HG03039 (cell line): ENCODE measurements at regions not wholly inside any gene's neighbourhood (a gene's known extent, or its start where the extent isn't known, plus 50 kb on each side); places are given as distances from the start of the nearest gene placed in this dataset.
"Not testable (repeated sequence)": the region's sequence is repeated elsewhere in the genome, so short reads cannot be mapped to it uniquely, and the experiment has no call there.

ENCODE experiments used
- ATAC-seq: cut with Tn5 transposase; IDR thresholded peaks from one replicate; pipeline ENCODE4 v1.9.1; 2021; ENCODE audit warnings: mild to moderate bottlenecking, moderate library complexity; ENCODE audit not compliant: unreplicated experiment

- no peak for ATAC-seq
These were observed 1380.4 kb downstream of the STIM2 start for GRCh38 chr4:28241021-28241420.

- no peak for ATAC-seq
These were observed 1387.2 kb downstream of the STIM2 start for GRCh38 chr4:28247805-28248204.

GRCh38 chr4:28248269-28248668 lies 1387.6 kb downstream of the STIM2 start:
- ATAC-seq = no peak

GRCh38 chr4:28250646-28251045 lies 1390.0 kb downstream of the STIM2 start:
- no peak for ATAC-seq

GRCh38 chr4:28251831-28252230 lies 1391.2 kb downstream of the STIM2 start:
- ATAC-seq = no peak

GRCh38 chr4:28254003-28254402 lies 1393.4 kb downstream of the STIM2 start:
- no peak for ATAC-seq

GRCh38 chr4:28256295-28256694 lies 1395.7 kb downstream of the STIM2 start:
- ATAC-seq = no peak

GRCh38 chr4:28259951-28260350 lies 1399.3 kb downstream of the STIM2 start:
- ATAC-seq = no peak

GRCh38 chr4:28267166-28267565 lies 1406.5 kb downstream of the STIM2 start:
- ATAC-seq = no peak

GRCh38 chr4:28269426-28269825 lies 1408.8 kb downstream of the STIM2 start:
- ATAC-seq = no peak

GRCh38 chr4:28277931-28278330 lies 1417.3 kb downstream of the STIM2 start:
- no peak for ATAC-seq

GRCh38 chr4:28278676-28279075 lies 1418.0 kb downstream of the STIM2 start:
- ATAC-seq = no peak

- no peak for ATAC-seq
These were observed 1418.6 kb downstream of the STIM2 start for GRCh38 chr4:28279249-28279648.

GRCh38 chr4:28286266-28286665 lies 1425.6 kb downstream of the STIM2 start:
- ATAC-seq = not testable (repeated sequence)

- ATAC-seq = no peak
These were observed 1427.2 kb downstream of the STIM2 start for GRCh38 chr4:28287831-28288233.

GRCh38 chr4:28296239-28296638 lies 1435.6 kb downstream of the STIM2 start:
- ATAC-seq = no peak

GRCh38 chr4:28310926-28311325 lies 1450.3 kb downstream of the STIM2 start:
- no peak for ATAC-seq

- not testable (repeated sequence) for ATAC-seq
These were observed 1451.9 kb downstream of the STIM2 start for GRCh38 chr4:28312497-28312896.

- no peak for ATAC-seq
These were observed 1453.4 kb downstream of the STIM2 start for GRCh38 chr4:28313729-28314713.

GRCh38 chr4:28317221-28317620 lies 1456.6 kb downstream of the STIM2 start:
- ATAC-seq = no peak

- no peak for ATAC-seq
These were observed 1473.6 kb downstream of the STIM2 start for GRCh38 chr4:28334249-28334648.

- ATAC-seq = no peak
These were observed 1481.1 kb downstream of the STIM2 start for GRCh38 chr4:28341784-28342183.

- no peak for ATAC-seq
These were observed 1489.8 kb downstream of the STIM2 start for GRCh38 chr4:28350485-28350884.
